ENCODE measurements at regions not wholly inside any gene's neighbourhood (a gene's known extent, or its start where the extent isn't known, plus 50 kb on each side); places are given as distances from the start of the nearest gene placed in this dataset.

DNA sequence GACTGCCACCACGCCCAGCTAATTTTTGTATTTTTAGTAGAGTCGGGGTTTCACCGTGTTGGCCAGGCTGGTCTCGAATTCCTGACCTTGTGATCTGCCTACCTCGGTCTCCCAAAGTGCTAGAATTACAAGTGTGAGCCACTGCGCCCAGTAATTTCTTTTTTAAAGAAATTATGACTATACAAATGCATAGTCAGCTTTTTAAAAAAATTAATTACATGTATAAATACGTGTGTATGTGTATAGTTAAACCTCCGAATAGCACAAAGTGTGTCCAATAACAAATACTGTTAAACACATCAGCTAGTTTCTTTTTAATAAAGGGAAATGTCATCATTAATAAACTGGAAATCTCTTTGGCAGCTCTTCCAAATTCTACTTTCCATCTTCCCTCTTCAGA, 135.5 kb upstream of the SALL4 start:
- TF ChIP-seq EZH2 (IDR thresholded peaks at IDR 0.05), result no peak
- TF ChIP-seq POLR2AphosphoS5 (IDR thresholded peaks at IDR 0.05; ENCODE audit: borderline replicate concordance, low read depth, low read length), result no peak
- no peak for TF ChIP-seq FOXP2 (optimal IDR thresholded peaks at IDR 0.05; ENCODE audit: control extremely low read depth, extremely low read length, insufficient read depth)
